C4-2B (cell line): ENCODE measurements at regions not wholly inside any gene's neighbourhood (a gene's known extent, or its start where the extent isn't known, plus 50 kb on each side); places are given as distances from the start of the nearest gene placed in this dataset.

Experiments
- ZFX ChIP-seq: fragments of 450-650 bp; IDR thresholded peaks from 2 replicates; pipeline ENCODE4 v1.6.1; 2017
- TF ChIP-seq, protein P1 (sequence below): fragments of 450-650 bp; conservative IDR thresholded peaks from 2 replicates; pipeline ENCODE4 v1.5.1; 2017; ENCODE audit warnings: mild to moderate bottlenecking

DNA sequence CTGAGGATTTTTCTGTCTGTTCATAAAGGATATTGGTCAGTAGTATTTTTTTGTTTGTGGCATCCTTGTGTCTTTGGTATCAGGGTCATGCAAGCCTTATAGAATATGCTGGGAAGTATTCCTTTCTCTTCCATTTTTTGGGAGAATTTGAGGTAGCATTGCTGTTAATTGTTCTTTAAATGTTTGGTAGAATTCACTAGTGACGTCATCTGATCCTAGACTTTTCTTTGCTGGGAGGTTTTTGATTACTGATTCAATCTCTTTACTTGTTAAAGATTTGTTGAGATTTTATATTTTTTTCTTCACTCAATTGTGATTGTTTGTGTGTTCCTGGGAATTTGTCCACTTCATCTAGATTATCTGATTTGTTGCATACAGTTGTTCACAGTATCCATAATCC, 234.4 kb upstream of the ATP6AP2 start:
- TF ChIP-seq, protein P1, sequence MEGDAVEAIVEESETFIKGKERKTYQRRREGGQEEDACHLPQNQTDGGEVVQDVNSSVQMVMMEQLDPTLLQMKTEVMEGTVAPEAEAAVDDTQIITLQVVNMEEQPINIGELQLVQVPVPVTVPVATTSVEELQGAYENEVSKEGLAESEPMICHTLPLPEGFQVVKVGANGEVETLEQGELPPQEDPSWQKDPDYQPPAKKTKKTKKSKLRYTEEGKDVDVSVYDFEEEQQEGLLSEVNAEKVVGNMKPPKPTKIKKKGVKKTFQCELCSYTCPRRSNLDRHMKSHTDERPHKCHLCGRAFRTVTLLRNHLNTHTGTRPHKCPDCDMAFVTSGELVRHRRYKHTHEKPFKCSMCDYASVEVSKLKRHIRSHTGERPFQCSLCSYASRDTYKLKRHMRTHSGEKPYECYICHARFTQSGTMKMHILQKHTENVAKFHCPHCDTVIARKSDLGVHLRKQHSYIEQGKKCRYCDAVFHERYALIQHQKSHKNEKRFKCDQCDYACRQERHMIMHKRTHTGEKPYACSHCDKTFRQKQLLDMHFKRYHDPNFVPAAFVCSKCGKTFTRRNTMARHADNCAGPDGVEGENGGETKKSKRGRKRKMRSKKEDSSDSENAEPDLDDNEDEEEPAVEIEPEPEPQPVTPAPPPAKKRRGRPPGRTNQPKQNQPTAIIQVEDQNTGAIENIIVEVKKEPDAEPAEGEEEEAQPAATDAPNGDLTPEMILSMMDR = no peak
- TF ChIP-seq ZFX = no peak
